NCI-H146 treated with DMSO at 0.1 percent for 48 hours (cell line): ENCODE measurements at regions not wholly inside any gene's neighbourhood (a gene's known extent, or its start where the extent isn't known, plus 50 kb on each side); places are given as distances from the start of the nearest gene placed in this dataset.
"Not testable (repeated sequence)": the region's sequence is repeated elsewhere in the genome, so short reads cannot be mapped to it uniquely, and the experiment has no call there.

Experiments used
- DNase-seq: peaks from one replicate; lab custom pipeline; 2025; ENCODE audit not compliant: unreplicated experiment; lab: John Stamatoyannopoulos, UW

DNA sequence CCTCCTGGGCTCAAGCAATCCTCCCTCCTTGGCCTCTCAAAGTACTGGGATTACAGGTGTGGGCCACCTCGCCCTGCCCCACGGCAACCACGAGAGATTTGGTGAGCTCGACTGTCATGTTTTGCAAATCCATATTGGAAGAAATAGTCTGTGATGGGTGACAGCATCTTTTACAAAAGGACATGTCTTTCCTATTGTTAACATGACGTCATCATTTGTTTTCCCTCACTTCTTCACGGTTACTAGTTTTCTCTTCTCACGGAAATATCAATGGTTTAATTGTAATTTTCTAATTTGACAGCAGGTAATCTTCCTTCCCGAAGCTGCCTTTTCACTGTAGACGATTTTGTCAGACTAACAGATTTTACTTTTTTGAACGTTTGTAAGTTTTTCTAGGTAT lies 110.8 kb upstream of the GREM2 start:
- DNase-seq = no peak

DNA sequence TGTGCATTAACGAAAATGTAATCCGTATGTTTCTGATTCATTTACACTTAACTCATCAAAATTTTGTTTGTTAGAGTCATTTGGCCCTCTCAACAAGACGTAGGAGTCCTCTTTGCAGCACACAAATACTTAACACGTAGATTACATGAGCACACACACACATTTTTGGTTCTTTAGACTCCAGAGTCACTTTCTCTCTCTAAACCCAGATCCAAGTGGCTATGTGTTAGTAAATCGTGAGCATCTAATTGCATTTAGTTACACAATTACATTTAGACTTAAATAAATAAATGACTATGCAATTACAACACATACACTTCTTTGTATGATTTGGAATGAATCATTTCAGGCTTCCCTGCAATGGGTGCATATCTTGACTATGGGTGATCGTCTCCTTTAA lies 109.0 kb upstream of the GREM2 start:
- no peak for DNase-seq

DNA sequence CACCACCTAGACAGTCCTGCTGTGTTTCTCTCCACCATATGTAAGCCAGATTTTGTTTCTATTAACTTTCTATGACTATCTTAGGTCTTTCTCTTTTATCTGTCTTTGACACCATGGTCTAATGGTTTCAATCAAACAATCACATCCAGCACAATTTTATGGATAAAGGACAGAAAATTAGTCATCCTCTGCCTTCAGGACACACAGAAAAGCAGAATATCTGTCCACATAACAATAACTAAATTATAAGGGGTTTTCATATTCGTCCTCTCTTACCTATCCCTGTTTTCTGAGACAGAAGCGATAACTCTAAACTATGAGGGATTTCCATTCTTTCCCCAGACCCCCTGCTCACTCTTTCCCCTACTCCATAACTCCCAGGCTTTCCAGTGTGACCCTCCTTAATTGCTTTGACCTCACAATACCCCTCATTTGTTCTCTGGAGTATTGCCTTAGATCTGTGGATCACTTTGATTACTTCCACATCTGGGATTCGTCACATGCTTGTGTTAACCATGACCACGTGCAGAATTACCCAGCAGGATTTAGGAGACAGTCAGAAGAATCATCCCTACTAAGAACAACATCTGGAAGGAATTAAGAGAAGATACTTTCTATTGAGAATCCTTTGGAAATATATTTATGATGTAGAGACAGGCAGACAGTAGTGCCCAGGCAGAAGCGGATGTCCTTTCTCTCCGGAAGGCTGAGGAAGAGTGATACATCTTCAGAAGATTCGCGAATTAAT lies 108.2 kb upstream of the GREM2 start:
- no peak for DNase-seq

DNA sequence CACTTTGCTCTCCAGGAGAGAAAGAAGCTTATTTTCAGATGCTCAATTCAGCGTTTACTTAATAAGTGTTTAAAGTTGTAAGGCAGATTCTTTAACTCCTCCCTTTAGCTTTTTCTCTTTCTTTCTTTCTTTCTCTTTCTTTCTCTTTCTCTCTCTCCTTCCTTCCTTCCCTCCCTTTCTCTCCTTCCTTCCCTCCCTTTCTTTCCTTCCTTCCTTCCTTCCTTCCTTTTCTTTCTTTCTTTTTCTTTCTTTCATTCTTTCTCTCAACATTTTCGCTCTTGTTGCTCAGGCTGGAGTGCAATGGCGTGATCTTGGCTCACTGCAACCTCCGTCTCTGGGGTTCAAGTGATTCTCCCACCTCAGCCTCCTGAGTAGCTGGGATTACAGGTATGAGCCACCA lies 104.6 kb upstream of the GREM2 start:
- not testable (repeated sequence) for DNase-seq

DNA sequence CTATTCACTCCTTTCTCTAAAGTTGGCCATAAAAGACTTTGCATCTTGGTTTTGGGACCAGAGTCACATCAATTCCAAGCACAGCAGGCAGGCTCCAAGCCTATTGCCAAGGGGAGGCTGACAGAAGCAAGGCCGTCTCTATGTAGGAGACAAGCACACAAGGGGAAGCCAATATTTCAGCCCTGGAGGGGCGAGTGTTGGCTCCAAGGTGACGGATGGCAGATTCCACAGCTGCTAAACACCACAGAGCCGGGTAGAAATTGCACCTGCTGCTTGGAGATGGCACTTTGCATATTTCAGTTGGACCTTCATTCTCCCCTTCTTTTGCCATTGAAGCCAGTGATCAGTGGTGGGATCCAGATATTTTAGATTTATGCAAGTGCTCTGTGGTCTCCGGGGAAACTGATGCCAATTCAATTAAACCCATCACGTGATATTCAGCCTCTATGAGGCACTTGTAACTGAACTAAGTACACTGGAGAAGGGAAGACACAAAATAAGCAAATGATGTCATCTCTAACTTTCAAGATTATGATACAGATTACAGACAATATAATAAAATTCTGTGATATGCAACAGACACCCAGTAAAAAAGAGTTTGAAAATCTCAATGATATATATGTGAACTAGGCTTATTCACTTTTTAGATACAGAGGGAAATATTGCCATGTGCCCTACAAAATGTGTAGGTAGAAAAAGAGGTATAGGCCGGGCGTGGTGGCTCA lies 102.8 kb upstream of the GREM2 start:
- no peak for DNase-seq

DNA sequence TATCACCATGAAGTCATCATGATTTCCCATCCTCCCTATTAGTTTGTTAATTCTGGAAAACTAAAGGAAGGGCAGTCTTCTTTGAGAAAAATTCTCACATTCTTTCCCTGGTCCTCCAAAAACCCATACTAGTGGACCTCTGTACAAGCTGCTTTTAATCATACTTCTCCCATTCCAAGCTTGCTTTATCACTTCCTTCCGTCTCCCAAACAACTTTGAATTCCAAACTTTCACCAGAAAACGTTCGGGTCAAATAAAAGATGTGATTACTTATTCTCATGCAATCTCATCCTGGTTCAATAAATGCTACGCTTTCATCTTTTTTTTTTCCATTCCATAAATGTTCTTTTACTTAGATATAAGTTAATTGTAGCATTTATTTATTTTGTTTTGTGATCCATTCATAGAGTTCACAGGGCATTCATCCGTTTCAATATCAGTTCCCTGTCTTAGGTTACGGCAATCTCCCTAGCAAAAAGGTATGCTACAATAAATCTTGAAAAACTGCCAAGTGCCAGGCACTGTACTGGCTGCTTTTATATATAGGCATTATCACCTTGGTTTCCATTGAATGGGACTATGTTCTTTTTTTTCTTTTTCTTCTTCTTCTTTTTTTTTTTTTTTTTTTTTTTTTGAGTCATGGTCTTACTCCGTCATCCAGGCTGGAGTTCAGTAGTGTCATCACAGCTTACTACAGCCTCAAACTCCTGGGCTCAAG lies 100.2 kb upstream of the GREM2 start:
- no peak for DNase-seq

DNA sequence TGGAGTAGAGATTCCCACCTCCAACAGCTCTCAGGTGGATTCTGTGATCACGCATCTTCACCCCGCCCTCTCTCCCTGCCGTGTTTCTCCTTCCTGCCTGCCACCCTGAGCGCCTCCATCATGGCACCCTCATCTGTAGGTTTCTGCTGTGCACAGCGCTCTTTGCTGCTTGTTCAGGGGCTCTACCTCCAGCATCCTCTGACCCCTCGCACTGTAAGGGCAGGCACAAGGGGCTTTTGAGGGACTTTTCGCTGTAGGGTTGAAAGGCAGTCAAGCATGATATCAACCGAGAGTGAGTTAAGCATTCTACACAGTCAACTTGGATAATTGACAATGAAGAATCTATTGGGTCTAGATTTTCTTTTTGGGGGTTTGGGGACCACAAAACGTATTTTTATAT lies 99.1 kb upstream of the GREM2 start:
- no peak for DNase-seq

DNA sequence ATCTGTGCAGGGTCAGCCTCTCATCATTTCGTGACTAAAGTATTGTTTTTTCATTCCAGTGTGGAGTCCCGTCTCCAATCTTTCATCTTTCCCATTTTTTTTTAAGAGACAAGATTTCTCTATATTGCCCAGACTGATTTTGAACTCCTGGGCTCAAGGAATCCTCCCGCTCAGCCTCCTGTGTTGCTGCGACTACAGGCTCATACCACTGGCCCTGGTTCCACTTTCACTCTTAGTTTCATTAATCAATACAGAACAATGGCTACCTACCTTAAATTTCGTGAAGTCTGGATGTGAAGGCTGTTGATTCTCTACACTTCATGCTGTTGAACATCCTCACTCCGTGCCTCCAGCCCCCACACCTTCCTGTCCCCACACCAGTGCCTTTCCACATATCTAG lies 97.7 kb upstream of the GREM2 start:
- DNase-seq = no peak

DNA sequence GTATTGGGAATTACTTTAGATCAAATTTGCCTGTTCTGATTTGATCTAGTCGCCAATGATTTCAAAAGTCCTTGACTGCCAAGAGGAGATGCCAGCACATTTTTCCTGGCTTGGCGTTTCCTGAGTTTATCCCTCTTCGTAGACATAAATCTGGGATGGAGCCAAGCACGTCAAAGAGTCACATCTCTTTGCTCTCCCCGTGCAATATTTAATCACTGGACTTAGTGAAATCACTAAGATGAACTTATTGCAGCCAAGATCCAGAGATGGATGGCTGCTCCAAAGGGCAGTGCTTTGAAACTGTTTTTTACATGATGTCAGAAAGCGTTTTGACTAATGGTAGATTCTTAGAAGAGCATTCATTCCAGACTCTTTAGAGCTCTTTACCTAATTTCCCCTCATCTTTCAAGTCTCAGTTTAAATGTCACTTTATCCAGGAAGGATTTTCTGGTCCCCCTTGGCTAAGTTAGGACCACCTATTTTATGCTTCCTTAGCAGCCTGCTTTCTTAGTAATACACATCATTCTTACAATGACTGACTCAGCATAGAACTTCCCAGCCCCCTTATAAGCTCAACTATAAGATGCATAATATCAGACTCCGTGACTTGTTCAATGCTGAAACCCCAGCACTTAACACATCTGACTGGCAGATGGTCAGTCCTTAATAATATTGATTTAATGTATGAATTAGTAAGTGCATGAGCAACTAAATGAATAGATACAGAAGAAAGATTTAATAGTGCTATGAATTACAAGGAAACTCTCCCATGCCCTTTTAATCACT lies 94.4 kb upstream of the GREM2 start:
- no peak for DNase-seq

DNA sequence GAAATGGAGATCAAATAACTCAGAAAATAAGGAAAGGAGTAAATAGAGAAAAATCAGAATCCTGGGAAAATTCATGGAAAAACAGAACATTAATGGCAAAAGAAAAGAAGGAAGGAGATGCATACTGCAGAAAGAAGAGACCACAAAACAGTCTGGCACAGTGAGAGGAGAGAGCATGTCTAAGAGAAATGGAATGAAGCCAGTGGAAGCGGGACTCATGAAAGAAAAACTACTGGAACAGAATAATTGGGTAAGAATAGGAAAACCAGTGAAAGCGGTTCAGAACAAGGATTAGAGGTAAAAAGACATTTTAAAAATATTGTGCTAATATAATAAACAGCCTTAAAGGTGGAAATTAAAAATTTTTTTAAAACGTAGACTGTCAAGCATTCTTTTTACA lies 93.6 kb upstream of the GREM2 start:
- no peak for DNase-seq

DNA sequence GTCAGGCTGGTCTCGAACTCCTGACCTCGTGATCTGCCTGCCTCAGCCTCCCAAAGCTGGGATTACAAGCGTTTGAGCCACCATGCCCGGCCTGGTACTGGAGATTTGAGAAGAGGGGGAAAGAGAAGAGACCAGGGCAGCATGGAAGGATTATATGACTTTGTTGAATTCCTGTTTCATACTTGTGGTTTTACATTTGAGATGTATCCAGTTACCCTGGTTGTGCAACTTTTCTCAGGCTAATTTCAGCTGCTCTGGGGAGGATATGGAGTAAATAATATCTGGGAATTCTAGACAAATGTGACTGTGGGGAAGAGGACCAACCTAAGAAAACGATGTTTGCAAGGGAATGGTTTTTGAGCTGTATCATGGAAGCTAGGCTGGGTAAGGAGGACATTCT lies 89.5 kb upstream of the GREM2 start:
- no peak for DNase-seq

DNA sequence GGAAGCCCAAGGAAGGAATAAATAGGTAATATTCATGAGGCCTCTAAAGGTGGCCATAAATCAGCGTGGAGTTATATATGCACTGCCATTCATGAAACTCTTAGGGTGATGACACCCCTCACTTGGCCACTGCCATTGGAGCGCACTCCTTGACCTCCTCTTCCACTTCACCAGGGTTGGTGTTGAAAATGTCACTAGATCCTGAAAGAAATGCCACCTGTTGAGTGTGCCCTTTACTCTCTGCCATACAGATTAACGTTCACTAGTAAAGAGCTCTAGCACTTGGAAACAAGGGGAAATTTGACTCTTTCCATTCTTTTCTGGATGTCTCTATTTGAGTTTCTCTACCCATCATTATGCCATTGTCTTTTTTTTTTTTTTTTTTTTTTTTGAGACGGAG lies 83.5 kb upstream of the GREM2 start:
- DNase-seq = no peak

DNA sequence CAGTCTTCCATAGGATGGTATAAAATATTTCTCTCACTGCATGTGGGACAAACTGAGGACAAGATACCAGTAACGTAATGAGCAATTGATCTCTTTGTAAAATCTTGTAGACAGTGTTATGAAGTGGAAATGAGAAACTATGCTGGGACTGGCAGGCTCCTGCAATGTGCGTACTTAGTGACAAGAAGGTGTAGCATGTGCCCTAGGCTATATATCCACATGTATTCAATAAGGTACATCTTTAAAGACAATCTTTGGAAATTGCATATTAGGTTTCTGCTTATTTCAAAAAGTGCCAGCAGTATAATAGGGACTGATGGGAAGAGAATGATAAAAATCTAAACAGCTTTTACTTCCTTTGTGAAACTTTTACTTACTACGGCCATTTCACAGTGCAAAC lies 81.9 kb upstream of the GREM2 start:
- DNase-seq = no peak

DNA sequence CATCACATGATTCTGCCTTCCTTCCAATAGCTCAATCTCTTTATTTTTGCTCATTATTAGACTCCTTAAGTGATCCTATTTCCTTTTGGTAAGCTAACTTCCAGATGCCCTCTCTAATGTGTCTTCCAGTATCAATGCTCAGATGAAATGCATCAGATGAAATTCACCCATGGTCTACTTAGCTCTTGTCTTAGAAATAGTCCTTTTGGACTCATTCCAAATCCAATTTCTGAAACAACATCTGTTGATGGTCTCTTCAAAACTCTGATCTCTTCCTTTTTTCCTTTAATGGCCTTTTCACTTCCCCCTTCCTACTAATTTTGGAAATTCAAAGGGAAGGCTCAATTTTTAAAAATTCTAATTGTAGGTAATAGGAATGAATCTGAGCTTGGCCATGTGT lies 81.1 kb upstream of the GREM2 start:
- DNase-seq = no peak

DNA sequence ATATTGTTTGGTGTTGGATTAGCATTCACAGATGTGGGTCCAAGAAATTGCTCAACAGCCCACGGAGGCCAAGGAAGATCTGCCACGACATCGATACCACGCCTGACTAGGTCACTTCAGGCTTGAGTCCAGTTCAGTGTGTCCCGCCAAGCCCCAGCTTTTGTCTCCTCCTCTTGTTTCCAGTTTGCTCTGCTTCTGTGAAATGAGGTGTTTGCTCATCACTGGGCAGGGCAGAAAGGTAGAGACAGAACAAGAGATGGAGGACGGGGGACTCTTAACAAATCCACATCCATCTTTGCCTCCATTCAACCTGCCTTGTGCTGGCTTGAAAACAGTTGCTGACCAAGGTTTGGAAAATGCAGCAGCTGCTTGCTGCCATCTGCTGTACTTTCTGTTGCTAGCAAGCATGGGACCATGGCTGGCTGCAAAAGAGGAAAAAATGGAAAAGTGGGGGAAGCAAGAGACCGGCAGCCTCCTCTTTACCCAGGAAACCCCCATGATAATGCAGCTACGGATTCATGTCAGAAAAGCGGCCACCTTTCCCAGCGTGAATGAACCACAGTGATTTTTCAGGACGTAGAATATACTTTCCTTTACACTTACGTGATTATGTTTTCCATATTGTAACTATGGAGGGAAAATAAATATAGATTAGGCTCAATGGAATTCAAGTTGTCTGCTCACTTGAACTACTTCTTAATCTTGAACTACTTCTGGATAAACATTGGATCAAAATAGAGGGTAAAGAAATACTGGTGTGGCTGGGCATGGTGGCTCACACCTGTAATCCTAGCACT lies 80.2 kb upstream of the GREM2 start:
- peak; percentile 33 for DNase-seq

DNA sequence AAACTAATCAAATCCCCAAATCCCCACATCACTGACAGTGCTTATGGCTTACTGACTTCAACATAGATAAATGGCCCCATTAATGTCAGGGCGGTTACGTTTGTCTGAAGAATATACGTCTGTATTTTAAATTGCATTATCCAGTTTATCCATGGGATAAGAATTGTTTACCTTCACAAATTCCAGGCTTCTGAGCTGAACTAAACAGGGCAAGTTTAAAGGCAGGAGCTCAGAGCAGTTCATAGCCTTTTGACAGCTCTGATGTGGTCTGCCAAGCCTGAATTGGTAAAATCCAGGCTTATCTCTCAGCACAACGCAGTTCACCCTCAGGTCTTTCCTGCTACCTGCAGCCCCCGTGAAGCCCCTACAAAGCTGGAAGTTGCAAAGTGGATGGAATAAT lies 79.5 kb upstream of the GREM2 start:
- no peak for DNase-seq

DNA sequence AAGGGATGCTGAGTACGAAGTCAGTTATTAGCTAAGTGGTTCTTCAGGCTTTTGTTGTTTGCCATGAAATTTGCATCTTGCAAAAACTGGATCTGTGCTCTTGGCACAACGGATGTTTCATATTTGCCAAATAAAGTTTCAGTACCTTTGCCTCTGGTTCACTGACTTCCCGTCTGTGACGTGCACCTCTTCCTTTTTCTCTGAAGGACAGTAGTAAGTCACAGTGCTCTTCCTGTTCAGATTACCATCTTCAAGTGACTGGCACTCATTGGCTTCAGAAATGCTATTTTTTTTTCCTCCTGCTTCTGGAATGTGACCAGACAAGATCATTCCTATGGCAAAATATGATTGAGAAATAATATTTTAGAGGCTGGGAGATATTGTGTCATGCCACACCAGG lies 75.9 kb upstream of the GREM2 start:
- DNase-seq = no peak

DNA sequence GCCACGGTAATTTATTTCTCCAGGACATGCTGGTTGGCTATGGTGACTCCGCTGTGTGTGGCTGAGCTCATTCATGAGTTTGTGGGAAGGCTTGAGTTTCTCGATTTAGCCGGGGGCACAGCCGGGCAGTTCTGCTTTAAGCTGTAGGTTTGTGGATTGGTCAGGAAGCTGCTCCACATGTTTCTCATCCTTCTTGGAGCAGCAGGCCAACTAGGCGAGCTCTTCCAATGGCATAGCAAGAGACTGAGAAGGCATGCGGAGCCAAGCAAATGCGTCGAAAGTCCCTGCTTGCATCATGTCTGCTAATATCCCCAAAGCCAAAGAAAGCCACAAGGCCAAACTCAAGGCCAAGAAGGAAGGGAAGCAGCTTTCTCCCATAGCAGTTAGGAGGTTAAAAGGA lies 71.6 kb upstream of the GREM2 start:
- DNase-seq = no peak

DNA sequence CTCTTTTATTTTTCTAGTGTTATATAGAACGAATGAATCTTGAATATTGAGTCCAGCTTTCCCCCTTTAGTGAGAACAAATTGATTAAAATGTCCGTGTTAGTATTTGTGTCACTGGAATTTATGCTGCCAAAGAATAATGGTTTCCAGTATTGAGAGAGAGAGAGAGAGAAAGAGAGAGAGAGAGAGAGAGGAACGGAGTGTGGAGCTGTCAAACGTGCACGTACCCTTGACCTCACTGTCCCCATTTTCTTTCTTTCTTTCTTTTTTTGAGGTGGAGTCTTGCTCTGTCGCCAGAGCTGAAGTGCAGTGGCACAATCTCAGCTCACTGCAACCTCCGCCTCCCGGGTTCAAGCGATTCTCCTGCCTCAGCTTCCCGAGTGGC lies 70.9 kb upstream of the GREM2 start:
- DNase-seq = no peak

DNA sequence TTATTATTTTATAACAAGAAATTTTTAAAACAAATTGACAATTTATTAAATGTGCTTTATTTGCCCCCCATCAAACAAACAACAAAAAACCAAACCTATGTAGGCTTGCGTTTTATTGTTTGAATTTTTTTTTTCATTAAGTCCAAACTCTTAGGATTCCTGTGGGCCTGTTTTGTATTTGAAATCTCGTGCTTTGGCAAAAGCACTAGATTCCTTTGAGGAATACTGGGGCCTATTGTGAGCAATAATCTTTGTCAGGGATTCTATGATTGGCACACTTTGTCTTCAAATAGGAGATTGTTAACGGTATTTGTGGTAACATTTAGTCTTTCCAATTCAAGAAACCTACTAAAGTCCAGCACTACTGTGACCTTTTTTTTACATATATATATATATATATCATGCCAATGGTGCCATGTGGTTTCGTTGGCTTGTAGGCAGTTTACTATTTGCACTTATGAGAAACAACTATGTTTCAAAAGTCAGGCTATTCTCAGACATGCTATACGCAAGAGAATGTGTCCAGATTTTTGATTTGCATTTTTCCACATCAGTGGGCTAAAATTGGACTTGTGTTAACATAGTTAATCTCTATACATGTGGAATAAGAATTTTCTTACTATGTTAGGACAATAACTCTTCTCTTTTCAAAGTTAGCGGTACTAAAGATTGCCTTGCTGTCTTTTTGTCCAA lies 70.4 kb upstream of the GREM2 start:
- no peak for DNase-seq
